ENCODE measurements at regions not wholly inside any gene's neighbourhood (a gene's known extent, or its start where the extent isn't known, plus 50 kb on each side); places are given as distances from the start of the nearest gene placed in this dataset.

- 41% methylated on average over 2 of the region's 2 CpGs for WGBS (ENCODE audit: insufficient coverage, low coverage, low lambda C conversion rate, missing lambda C conversion rate)
- Histone ChIP-seq H3K4me3 (no peak overlapping the region), H3K36me3 (no peaks in the 10 kb centered on the region), H3K27me3 (peaks cover 0 to 4% of the 10 kb centered on the region in 2 donors), H3K27ac (no peak overlapping the region), H3K4me1 (no peaks in the 10 kb centered on the region), H3K9me3 (no peaks in the 10 kb centered on the region)
- no peak for ATAC-seq
- TF ChIP-seq CTCF (IDR thresholded peaks at IDR 0.05) (no peak), POLR2A (IDR thresholded peaks at IDR 0.05) (no peak)
- DNase-seq, result no peak
- intact Hi-C loops (cut with DNase I), result no loop called here
These were observed 147.8 kb upstream of the ZIC3 start for GRCh38 chrX:137418086-137418485.

GRCh38 chrX:137413190-137413589 lies 152.7 kb upstream of the ZIC3 start:
- Histone ChIP-seq H3K4me3 (no peak overlapping the region), H3K4me1 (no peaks in the 10 kb centered on the region), H3K27ac (no peak overlapping the region), H3K27me3 (peaks cover 0 to 4% of the 10 kb centered on the region in 2 donors), H3K9me3 (no peaks in the 10 kb centered on the region), H3K36me3 (no peaks in the 10 kb centered on the region)
- WGBS (ENCODE audit: insufficient coverage, low coverage, low lambda C conversion rate, missing lambda C conversion rate), result 11% methylated on average over 3 of the region's 3 CpGs
- ATAC-seq, result no peak
- intact Hi-C loops (cut with DNase I), result no loop called here
- no peak for TF ChIP-seq POLR2A (IDR thresholded peaks at IDR 0.05)
- no peak for TF ChIP-seq CTCF (IDR thresholded peaks at IDR 0.05)
- DNase-seq, result no peak

GRCh38 chrX:137405449-137406140 lies 160.3 kb upstream of the ZIC3 start:
- no peak for DNase-seq
- no peak overlapping the region for H3K27ac ChIP-seq
- ATAC-seq, result no peak
- H3K27me3 ChIP-seq, result no peaks in the 10 kb centered on the region
- H3K36me3 ChIP-seq, result no peaks in the 10 kb centered on the region
- intact Hi-C loops (cut with DNase I), result no loop called here
- no peaks in the 10 kb centered on the region for H3K4me1 ChIP-seq
- 66% methylated on average over 15 of the region's 26 CpGs for WGBS (ENCODE audit: insufficient coverage, low coverage, low lambda C conversion rate, missing lambda C conversion rate)
- no peak for TF ChIP-seq POLR2A (IDR thresholded peaks at IDR 0.05)
- no peak for TF ChIP-seq CTCF (IDR thresholded peaks at IDR 0.05)
- H3K9me3 ChIP-seq, result no peaks in the 10 kb centered on the region
- H3K4me3 ChIP-seq, result no peak overlapping the region

GRCh38 chrX:137401092-137401491 lies 164.8 kb upstream of the ZIC3 start:
- ATAC-seq (no peak), DNase-seq (no peak)
- peaks cover 0 to 4% (median 0%) of the 10 kb centered on the region in 4 donors for H3K9me3 ChIP-seq
- intact Hi-C loops (cut with DNase I), result no loop called here
- H3K4me3 ChIP-seq, result no peak overlapping the region
- no peaks in the 10 kb centered on the region for H3K36me3 ChIP-seq
- no peaks in the 10 kb centered on the region for H3K27me3 ChIP-seq
- no peaks in the 10 kb centered on the region for H3K4me1 ChIP-seq
- no peak overlapping the region for H3K27ac ChIP-seq
- TF ChIP-seq CTCF (IDR thresholded peaks at IDR 0.05), result no peak
- TF ChIP-seq POLR2A (IDR thresholded peaks at IDR 0.05), result no peak
- WGBS (ENCODE audit: insufficient coverage, low coverage, low lambda C conversion rate, missing lambda C conversion rate), result 29% methylated on average over 3 of the region's 4 CpGs

Data from right lobe of liver (tissue), 6 donors.